KBM-7 (cell line): ENCODE measurements at regions not wholly inside any gene's neighbourhood (a gene's known extent, or its start where the extent isn't known, plus 50 kb on each side); places are given as distances from the start of the nearest gene placed in this dataset.
"Not testable (repeated sequence)": the region's sequence is repeated elsewhere in the genome, so short reads cannot be mapped to it uniquely, and the experiment has no call there.

Experiments used
- DNase-seq: peaks from one replicate; pipeline ENCODE4 v3.0.0-alpha.2; 2015
- in situ Hi-C: fragments of 300-500 bp; cut with MboI; formaldehyde crosslinking; loops from 2 replicates; pipeline ENCODE4 v1.14.3; 2020; ENCODE audit warnings: low sequenced_read_pairs, low pct_unique_long_range_greater_than_20kb, mixed read lengths

DNA sequence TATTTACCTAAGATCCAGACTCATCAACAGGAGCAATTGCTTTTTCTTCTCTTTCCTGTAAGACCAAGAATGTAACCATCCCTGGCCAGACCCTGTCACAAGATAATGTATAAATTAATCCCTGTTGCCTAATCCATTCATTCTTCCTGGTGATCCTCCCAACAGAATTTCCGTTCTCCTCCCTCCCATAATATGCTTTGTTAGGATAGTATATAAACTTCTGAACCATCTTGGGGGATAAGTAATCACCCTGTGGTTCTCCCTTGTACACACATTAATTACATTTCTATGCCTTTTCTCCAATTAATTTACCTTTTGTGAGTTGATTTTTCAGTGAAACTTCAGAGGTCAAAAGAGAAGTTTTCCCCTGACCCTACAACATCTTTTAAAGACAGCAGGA lies 76.2 kb upstream of the RASSF8 start:
- in situ Hi-C loops, result no loop called here
- no peak for DNase-seq

DNA sequence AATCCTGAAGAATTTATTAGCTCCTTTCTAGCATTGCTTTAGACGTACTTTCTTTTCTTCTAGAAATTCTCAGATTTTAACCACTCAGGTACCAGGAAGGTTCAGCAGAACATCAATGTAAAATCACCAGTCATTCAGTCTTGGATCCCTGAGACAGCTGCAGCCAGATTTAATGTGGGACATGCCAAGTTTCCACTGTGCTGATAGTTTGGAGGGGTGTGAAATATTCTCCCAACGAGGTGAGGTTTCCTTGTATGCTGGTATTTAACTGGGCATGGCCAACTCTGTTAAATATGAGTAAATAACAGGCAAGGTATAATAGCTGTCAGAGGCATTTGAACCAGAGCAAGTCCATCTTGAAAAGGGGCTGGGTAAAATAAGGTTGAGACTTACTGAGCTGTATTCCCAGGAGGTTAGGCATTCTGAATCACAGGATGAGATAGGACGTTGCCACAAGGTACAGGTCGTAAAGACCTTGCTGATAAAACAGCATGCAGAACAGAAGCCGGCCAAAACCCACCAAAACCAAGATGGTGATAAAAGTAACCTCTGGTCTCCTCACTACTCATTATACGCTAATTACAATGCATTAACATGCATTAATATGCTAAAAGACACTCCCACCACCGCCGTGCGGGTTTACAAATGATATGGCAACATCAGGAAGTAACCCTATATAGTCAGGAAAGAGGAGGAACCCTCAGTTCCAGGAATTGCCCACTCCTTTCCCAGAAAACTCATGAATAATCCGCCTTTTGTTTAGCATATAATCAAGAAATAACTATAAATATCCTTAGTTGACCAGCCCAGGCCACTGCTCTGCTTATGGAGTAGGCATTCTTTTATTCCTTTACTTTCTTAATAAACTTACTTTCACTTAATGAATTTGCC lies 75.2 kb upstream of the RASSF8 start:
- in situ Hi-C loops, result no loop called here
- no peak for DNase-seq

DNA sequence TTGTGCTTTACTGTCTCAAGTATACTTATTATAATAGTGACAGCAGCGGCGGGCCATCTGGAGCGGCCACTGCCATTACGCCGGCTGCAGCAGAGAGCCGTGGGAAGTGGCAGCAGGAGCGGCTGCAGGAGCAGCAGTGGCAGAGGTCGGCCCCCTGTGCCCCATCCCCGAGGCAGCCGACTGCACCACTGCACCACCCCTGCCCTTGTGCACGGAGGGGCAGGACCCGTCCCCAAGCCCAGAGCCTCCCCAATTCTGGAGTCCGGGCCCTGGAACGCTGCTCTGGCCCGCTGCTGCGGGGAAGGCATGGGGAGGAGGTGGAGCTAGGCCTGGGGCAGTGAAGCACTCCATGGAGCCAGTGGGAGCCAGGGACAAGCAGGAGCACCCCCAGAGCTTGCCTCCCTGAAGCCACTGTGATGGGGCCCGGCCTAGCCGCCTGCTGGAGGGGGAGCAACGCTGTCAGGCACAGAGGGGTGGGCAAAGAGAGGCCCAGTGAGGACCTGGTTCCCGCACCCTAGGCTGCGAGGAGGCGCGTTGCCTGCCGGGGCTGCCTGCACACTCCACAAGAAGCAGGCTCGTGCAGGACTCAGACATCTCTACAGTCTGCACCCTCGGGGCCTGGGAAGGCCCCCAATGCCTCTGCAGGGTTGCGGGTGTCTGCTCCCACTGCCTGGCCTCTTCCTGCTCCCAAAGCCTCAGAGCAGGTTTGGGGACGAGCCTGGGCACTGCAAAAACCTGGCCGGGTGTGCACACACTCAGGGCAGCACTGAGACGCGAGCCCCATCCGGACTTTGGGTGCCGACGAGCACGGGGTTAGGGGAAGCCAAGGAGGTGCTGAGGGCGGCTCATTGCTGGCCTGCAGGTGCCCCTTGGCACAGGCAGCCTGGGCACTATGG lies 74.2 kb upstream of the RASSF8 start:
- in situ Hi-C loops, result no loop called here
- DNase-seq, result no peak

DNA sequence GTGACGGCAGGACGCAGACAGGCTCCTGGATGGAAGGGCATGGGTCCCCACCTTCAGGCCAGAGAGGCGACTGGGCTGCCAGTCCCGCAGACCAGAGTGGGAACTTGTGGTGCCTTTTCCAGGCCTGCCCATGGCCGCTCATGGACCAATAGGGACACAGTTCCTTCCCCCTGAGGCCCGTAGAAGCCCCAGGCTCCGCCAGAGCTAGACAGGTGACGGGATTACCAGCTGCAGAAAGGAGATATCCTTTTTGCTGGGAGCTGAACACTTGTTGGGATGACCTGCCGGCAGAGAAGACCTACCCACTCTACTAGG lies 73.6 kb upstream of the RASSF8 start:
- DNase-seq, result no peak
- in situ Hi-C loops, result no loop called here

- DNase-seq, result no peak
- in situ Hi-C loops, result no loop called here
Observed at GRCh38 chr12:25886396-25886795, 72.1 kb upstream of the RASSF8 start.

DNA sequence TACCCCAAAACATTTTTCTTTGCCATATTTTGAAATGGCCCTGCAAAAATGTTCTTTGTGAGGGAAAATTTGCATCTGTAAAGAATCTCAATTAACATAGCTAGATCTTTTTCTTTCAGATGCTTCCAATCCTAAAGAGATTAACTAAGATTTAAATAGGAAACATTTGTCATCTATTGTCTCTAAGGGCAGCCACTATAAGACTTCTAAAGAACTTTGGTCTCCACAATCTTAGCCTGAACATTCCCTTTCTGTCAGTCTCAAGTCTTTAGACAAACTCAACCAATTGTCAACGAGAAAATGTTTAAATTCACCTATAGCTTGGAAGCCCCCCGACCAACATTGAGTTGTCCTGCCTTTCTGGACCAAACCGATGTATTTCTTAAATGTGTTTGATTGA lies 71.1 kb upstream of the RASSF8 start:
- in situ Hi-C loops, result no loop called here
- DNase-seq, result no peak

DNA sequence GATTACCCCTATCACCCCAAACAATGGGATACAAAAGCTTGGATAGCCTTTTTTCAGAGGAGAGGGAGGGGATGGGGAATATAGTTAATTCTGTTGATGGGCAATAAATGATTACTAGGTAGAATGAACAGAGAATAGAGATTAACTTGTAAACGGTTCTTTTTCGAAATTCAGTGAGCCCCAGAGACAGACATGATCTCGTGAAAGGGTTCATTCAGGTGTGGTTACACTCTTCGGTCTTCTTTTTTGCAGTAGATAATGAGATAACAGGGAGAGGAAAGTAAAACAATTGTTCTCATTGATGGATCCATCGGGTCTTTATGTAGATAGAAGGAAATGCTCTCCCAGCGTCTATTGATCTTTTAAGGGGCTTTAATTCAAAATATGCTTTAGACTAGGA lies 69.3 kb upstream of the RASSF8 start:
- no peak for DNase-seq
- in situ Hi-C loops, result no loop called here

DNA sequence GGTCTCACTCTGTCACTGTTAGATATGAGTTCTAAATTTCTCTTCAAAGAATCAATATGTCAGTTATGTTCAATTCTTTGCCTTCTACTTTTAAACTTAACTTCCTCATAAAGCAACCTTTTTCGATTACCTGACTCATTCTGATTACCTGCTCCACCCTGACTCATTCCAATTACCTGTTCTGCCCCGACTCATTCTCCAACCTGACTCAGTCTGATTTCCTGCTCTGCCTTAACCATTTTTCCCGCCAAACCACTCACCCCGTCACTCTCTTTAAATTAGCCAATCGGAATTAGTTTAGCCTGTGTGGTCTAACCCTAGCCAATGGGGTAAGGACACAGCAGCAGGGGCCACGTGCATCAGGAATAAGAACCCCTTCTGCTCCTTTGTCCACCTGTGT lies 67.4 kb upstream of the RASSF8 start:
- in situ Hi-C loops, DNase-seq: not testable (repeated sequence)

GRCh38 chr12:25894759-25895158 lies 63.7 kb upstream of the RASSF8 start:
- DNase-seq, result no peak
- in situ Hi-C loops, result no loop called here

DNA sequence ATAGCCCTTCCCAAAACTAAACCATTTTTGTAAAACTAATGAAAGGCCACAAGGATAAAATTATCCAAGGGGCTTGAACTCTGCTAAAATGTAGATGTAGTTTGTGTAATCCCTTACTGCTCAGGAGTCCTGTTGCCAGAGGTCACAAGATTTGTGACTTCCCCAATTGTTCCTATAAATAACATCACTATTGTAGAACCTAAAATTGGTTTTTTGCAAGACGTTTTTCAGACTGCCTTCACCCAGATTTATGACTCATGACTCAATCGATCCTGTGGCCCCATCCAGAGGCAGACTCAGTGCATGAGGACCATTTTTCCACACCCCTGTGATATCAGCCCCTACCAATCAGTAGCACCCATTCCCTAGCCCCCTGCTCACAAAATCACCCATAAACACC lies 61.5 kb upstream of the RASSF8 start:
- in situ Hi-C loops, result no loop called here
- DNase-seq, result no peak

DNA sequence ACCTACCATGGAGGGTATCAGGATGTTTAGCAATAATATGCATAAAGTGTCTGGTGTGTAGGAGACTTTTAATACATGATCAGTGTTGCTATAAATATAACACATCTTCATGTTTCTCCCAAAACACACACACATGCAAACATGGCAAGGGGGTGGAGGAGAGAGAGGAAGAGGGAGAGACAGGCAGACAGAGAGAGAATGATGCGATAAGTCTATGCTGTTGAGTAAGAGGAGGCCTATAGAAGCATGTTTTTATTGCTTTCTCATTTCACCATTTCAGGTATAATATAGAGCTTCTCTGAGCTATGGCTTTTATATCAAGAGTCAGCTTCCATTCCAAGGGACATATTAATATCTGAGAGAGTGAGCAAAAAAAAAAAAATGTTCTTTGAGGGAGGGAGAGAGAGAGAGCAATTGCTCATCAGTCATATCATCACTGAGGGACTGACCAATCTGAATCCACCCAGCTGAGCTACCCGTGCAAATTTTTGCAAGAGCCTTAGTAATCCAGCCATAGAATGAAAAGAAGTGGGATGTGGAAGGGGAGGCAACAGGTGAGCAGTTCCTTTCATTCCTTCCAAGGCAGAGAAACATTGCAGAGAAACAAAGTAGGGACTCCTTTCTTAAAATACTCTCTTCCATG lies 54.8 kb upstream of the RASSF8 start:
- no peak for DNase-seq
- in situ Hi-C loops, result no loop called here

GRCh38 chr12:25904442-25904841 lies 54.0 kb upstream of the RASSF8 start:
- in situ Hi-C loops, result no loop called here
- no peak for DNase-seq

DNA sequence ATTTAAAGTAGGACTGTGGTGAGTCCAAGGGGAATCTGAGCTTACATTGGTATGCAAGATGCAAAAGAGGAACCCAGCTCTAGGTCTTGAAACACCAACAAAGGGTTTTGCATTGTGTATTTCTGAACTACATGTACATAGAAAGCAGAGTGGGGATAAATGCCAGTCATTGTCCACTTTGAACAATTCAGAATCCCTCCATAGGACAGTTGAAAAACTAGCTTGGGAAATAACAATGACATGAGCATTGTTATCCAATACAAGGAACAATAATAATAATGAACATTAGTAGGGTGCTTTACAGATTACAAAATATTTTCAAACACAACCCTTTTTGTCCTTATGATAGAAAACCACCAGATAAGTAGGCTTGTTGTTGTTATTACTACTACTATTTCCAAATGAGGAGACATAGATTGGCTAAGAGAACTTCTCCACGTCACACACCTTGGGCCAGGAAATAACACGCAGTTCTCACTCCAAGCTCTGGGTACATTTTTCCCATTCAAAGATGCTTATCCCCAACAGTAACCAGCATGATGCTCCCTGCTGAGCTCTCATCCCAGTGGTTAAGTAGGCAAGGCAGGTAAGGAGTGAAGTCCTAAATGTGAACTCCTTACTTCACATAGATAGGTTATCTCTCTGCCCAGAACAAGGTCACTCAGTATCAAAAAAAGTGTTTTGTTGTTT lies 51.7 kb upstream of the RASSF8 start:
- DNase-seq, result no peak
- in situ Hi-C loops, result no loop called here
